ENCODE measurements at regions not wholly inside any gene's neighbourhood (a gene's known extent, or its start where the extent isn't known, plus 50 kb on each side); places are given as distances from the start of the nearest gene placed in this dataset.

DNA sequence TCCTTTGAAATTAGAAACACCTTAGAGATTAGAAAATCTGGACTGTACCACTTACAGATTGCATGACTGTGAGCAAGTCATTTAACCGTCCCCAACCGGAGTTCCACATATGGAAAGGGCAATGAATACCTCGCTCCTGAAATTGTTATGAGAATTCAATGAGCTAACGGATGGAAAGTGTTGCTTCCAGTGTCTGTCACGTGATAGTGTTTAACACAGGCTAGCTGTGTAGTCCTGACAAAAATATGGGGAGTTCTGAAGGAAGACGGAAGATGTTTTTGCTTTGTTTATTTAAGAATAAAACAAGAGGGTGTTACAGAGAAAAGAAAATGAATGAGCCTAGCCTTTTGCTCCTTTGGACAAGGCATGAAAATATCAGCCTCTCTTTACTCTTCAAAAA lies 150.7 kb upstream of the SEMA6D start (continued):
- TF ChIP-seq, protein P1, sequence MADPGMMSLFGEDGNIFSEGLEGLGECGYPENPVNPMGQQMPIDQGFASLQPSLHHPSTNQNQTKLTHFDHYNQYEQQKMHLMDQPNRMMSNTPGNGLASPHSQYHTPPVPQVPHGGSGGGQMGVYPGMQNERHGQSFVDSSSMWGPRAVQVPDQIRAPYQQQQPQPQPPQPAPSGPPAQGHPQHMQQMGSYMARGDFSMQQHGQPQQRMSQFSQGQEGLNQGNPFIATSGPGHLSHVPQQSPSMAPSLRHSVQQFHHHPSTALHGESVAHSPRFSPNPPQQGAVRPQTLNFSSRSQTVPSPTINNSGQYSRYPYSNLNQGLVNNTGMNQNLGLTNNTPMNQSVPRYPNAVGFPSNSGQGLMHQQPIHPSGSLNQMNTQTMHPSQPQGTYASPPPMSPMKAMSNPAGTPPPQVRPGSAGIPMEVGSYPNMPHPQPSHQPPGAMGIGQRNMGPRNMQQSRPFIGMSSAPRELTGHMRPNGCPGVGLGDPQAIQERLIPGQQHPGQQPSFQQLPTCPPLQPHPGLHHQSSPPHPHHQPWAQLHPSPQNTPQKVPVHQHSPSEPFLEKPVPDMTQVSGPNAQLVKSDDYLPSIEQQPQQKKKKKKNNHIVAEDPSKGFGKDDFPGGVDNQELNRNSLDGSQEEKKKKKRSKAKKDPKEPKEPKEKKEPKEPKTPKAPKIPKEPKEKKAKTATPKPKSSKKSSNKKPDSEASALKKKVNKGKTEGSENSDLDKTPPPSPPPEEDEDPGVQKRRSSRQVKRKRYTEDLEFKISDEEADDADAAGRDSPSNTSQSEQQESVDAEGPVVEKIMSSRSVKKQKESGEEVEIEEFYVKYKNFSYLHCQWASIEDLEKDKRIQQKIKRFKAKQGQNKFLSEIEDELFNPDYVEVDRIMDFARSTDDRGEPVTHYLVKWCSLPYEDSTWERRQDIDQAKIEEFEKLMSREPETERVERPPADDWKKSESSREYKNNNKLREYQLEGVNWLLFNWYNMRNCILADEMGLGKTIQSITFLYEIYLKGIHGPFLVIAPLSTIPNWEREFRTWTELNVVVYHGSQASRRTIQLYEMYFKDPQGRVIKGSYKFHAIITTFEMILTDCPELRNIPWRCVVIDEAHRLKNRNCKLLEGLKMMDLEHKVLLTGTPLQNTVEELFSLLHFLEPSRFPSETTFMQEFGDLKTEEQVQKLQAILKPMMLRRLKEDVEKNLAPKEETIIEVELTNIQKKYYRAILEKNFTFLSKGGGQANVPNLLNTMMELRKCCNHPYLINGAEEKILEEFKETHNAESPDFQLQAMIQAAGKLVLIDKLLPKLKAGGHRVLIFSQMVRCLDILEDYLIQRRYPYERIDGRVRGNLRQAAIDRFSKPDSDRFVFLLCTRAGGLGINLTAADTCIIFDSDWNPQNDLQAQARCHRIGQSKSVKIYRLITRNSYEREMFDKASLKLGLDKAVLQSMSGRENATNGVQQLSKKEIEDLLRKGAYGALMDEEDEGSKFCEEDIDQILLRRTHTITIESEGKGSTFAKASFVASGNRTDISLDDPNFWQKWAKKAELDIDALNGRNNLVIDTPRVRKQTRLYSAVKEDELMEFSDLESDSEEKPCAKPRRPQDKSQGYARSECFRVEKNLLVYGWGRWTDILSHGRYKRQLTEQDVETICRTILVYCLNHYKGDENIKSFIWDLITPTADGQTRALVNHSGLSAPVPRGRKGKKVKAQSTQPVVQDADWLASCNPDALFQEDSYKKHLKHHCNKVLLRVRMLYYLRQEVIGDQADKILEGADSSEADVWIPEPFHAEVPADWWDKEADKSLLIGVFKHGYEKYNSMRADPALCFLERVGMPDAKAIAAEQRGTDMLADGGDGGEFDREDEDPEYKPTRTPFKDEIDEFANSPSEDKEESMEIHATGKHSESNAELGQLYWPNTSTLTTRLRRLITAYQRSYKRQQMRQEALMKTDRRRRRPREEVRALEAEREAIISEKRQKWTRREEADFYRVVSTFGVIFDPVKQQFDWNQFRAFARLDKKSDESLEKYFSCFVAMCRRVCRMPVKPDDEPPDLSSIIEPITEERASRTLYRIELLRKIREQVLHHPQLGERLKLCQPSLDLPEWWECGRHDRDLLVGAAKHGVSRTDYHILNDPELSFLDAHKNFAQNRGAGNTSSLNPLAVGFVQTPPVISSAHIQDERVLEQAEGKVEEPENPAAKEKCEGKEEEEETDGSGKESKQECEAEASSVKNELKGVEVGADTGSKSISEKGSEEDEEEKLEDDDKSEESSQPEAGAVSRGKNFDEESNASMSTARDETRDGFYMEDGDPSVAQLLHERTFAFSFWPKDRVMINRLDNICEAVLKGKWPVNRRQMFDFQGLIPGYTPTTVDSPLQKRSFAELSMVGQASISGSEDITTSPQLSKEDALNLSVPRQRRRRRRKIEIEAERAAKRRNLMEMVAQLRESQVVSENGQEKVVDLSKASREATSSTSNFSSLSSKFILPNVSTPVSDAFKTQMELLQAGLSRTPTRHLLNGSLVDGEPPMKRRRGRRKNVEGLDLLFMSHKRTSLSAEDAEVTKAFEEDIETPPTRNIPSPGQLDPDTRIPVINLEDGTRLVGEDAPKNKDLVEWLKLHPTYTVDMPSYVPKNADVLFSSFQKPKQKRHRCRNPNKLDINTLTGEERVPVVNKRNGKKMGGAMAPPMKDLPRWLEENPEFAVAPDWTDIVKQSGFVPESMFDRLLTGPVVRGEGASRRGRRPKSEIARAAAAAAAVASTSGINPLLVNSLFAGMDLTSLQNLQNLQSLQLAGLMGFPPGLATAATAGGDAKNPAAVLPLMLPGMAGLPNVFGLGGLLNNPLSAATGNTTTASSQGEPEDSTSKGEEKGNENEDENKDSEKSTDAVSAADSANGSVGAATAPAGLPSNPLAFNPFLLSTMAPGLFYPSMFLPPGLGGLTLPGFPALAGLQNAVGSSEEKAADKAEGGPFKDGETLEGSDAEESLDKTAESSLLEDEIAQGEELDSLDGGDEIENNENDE (IDR thresholded peaks at IDR 0.05; ENCODE audit: insufficient replicate concordance, low read length): no peak
- TF ChIP-seq SP1 (IDR thresholded peaks at IDR 0.05; ENCODE audit: low read depth, low read length) (no peak), TBP (IDR thresholded peaks at IDR 0.05; ENCODE audit: low read depth, low read length) (no peak)
- TF ChIP-seq, protein P2, sequence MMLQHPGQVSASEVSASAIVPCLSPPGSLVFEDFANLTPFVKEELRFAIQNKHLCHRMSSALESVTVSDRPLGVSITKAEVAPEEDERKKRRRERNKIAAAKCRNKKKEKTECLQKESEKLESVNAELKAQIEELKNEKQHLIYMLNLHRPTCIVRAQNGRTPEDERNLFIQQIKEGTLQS (IDR thresholded peaks at IDR 0.05; ENCODE audit: insufficient read depth, low read depth, low read length): no peak

Data from H1 (cell line).